ENCODE measurements at regions not wholly inside any gene's neighbourhood (a gene's known extent, or its start where the extent isn't known, plus 50 kb on each side); places are given as distances from the start of the nearest gene placed in this dataset.
A peak's percentile ranks its signal among the peaks of the same experiment; 100 is the strongest.
"Not testable (repeated sequence)": the region's sequence is repeated elsewhere in the genome, so short reads cannot be mapped to it uniquely, and the experiment has no call there.

DNA sequence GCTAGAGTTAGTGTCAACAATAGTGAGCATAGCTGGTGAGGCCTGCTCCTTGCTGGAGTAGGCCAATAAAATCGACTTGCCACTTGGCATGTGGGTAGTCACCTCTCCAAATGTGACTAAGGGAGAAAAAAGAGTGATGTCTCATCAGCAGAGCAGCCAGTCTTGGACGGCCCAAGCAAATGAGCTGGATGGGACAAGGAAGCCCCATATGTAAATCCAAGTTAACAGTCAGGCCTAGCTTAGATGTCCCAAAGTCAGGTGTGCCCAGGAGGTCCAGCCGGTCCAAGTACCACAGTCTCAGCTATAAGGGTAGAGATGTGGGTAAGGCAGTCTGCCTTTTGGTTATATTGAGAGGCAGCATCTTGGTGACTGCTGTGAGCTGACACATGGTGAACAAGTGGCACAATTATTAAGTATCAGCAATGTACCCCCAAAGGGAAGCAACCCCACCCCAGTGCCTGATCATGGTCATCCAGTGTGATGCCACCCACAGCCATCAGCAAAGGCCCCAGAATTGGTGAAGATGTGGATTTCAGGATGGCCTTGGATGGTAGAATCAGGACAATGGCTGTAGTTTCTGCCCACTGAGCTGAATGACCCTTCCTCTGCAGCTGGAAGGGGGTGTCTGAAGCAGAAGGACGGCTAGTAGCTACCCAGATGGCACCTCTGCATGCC lies 83.4 kb downstream of the TNFRSF13B start:
- DNase-seq (ENCODE audit: low spot score), result no peak

DNA sequence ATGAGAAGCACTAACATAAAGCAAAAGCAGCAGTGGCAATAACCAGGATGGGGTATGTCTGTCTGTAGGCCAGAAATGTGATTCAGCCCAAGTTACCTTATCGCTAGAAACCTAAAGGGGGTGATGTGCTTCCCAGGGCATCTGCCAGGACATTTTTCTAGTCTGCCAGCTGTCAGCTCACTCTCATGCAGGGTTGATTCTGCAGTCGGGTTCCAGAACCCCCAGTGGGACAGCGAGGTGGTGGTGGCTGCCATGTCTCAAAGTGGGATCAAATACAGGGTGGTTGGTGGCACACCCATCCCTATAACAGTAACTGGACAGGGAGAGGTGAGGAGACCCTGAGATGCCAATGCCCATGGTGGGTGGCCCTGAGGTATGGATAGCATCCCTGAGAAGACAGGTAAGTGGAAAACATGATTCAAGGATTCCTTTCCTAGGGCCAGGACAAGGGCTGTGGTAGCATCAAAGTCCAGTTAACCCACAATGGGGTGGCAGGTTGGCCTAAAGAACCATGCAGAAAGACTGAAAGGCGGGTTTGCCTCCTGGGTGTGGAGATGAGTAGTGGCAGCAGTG lies 84.3 kb downstream of the TNFRSF13B start:
- no peak for DNase-seq (ENCODE audit: low spot score)

DNA sequence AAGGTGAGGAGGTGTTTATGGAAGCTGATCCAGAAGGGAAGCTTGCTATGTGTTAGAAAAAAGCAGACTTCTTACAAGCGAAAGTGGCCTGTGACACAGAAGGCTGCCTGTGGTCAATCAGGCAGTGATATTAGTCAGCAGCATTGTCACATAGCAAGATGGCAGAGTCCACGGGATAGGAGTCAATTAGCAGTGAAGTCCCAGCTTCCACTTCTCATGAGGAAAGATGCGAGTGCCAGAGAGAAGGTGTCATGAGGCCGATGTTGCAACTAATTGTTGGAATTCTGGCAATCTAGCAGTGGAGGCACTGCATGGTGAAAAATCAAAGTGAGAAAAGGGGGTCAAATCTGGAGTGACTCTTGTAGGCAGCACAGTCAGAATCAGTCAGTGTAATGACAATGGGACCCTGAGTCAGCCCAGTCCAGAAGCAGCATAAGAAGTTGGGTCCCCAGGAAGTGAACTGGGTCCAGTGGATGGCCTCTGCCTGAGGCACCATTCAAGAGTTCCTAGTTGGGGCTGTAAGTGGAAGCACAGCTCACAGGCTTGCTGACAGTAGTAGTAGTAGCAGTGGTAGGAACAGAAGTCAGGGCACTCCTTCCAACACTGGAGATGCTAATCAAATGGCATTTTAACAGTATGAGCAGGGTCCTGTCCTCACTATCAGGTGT lies 85.1 kb downstream of the TNFRSF13B start:
- peak; percentile 17 for DNase-seq (ENCODE audit: low spot score)

DNA sequence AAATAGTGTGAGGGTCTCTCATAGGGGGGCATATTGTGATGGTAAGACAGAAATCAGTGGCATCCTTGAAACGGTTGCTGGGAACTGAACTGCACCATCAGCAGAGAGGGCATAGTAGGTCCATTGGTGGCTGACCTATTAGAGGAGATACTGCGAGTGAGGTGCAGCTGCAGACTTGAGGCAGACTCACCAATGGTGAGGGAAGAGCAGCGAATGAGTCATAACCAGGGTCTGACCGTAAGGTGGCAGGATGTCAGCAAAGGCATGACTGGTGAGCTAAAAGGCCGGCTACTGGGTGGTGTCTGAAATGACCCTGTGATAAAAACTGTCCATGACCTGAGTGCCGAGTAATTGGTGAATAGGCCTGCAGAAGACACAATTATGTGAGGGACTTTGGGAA lies 86.7 kb downstream of the TNFRSF13B start:
- not testable (repeated sequence) for DNase-seq (ENCODE audit: low spot score)

DNA sequence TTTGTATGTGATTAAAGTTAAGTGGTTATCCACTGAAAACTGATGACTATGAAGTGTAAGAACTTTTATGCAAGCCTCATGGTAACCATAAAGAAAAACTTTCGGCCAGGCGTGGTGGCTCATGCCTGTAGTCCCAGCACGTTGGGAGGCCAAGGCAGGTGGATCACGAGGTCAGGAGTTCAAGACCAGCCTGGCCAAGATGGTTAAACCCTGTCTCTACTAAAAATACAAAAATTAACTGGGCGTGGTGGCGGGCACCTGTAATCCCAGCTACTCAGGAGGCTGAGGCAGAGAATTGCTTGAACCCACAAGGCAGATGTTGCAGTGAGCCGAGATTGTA lies 89.0 kb downstream of the TNFRSF13B start:
- DNase-seq (ENCODE audit: low spot score), result not testable (repeated sequence)

DNA sequence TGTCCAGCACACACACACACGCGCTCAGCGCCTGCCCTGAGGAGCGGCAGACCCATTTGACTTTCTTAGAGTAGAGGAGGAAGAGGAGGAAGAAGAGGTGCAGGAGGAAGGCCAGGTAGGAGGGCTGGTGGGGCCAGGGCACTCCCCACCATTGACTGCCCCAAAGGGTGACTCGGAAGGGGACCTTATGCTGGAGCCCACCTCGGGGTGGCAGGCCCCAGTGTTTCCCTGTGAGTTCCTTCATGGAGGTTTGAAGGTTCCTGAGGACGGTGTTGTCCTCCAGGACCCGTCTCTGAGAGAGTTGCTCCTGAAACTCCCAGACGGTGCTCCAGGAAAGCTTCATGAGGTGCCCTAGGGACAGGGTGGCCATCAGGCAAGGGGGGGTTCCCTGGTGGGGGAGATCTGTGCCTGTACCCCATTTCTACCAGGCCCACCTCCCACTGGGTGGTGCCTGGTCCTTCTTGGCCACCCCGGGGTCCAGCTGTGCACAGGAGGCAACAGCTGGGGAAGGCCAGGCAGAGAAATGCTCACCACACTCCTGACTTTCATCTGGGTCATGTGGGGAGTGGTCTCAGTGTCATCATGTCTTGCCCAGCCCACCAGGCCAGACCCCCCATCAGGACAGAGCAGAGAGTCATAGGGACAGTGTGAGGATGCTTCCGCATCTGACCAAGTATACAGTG lies 89.5 kb downstream of the TNFRSF13B start:
- no peak for DNase-seq (ENCODE audit: low spot score)

GRCh38 chr17:16881239-16881924 lies 90.5 kb downstream of the TNFRSF13B start:
- no peak for DNase-seq (ENCODE audit: low spot score)

- DNase-seq (ENCODE audit: low spot score), result no peak
These were observed 91.1 kb downstream of the TNFRSF13B start for GRCh38 chr17:16880843-16881230.

GRCh38 chr17:16880121-16880842 lies 91.6 kb downstream of the TNFRSF13B start:
- DNase-seq (ENCODE audit: low spot score), result no peak

DNA sequence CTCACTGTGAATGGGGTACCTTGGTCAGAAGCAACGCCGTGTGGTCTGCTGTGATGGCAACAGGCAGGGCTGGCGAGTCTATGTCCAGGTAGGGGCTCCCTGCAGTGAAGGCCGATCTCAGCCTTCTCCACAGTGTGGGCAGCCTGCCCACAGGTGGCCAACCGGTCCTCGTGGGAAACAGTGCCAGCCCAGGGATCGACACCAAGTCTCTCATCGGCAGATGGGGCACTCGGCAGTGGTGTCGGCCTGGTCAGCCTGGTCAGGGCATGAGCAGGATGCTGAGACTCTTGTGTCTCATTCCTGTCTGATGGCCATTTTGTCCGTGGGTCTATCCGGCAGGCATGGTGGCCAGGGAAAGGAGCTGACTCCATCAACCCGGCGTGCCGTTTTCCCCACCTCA lies 92.2 kb downstream of the TNFRSF13B start:
- DNase-seq (ENCODE audit: low spot score), result no peak

- no peak for DNase-seq (ENCODE audit: low spot score)
These were observed 93.3 kb downstream of the TNFRSF13B start for GRCh38 chr17:16878606-16879005.

GRCh38 chr17:16878084-16878483 lies 93.8 kb downstream of the TNFRSF13B start:
- DNase-seq (ENCODE audit: low spot score), result no peak

GRCh38 chr17:16877099-16877498 lies 94.8 kb downstream of the TNFRSF13B start:
- DNase-seq (ENCODE audit: low spot score), result no peak

GRCh38 chr17:16875662-16876061 lies 96.3 kb downstream of the TNFRSF13B start:
- DNase-seq (ENCODE audit: low spot score), result no peak

GRCh38 chr17:16874216-16874615 lies 97.7 kb downstream of the TNFRSF13B start:
- DNase-seq (ENCODE audit: low spot score), result not testable (repeated sequence)

- DNase-seq (ENCODE audit: low spot score), result peak; percentile 25
These were observed 98.5 kb downstream of the TNFRSF13B start for GRCh38 chr17:16873174-16874035.

GRCh38 chr17:16872351-16873173 lies 99.4 kb downstream of the TNFRSF13B start:
- DNase-seq (ENCODE audit: low spot score), result no peak

- DNase-seq (ENCODE audit: low spot score), result not testable (repeated sequence)
These were observed 100.3 kb downstream of the TNFRSF13B start for GRCh38 chr17:16871446-16872190.
